NOMO-1 treated with dmso at 0.1 percent for 144 hours (cell line): ENCODE measurements at regions not wholly inside any gene's neighbourhood (a gene's known extent, or its start where the extent isn't known, plus 50 kb on each side); places are given as distances from the start of the nearest gene placed in this dataset.

Experiments used
- DNase-seq: peaks from one replicate; lab custom pipeline; 2025; ENCODE audit not compliant: unreplicated experiment; lab: John Stamatoyannopoulos, UW

- DNase-seq = no peak
Observed at GRCh38 chr5:165673499-165673898, 2168.1 kb downstream of the MAT2B start.

GRCh38 chr5:165695796-165696195 is 2190.4 kb downstream of the MAT2B start:
- DNase-seq = no peak

- DNase-seq = no peak
Observed at GRCh38 chr5:165705960-165706359, 2200.5 kb downstream of the MAT2B start.

GRCh38 chr5:165712011-165712410 is 2206.6 kb downstream of the MAT2B start:
- no peak for DNase-seq

- DNase-seq = no peak
Observed at GRCh38 chr5:165714598-165714997, 2209.2 kb downstream of the MAT2B start.

- no peak for DNase-seq
Observed at GRCh38 chr5:165720901-165721300, 2215.5 kb downstream of the MAT2B start.

GRCh38 chr5:165722401-165722800 is 2217.0 kb downstream of the MAT2B start:
- DNase-seq = no peak

- no peak for DNase-seq
Observed at GRCh38 chr5:165723931-165724330, 2218.5 kb downstream of the MAT2B start.

- no peak for DNase-seq
Observed at GRCh38 chr5:165728425-165728824, 2223.0 kb downstream of the MAT2B start.

- DNase-seq = no peak
Observed at GRCh38 chr5:165735388-165735787, 2230.0 kb downstream of the MAT2B start.

- DNase-seq = no peak
Observed at GRCh38 chr5:165739079-165739741, 2233.8 kb downstream of the MAT2B start.

GRCh38 chr5:165757791-165758190 is 2252.4 kb downstream of the MAT2B start:
- DNase-seq = no peak

GRCh38 chr5:165775111-165775510 is 2269.7 kb downstream of the MAT2B start:
- no peak for DNase-seq

GRCh38 chr5:165779505-165779904 is 2274.1 kb downstream of the MAT2B start:
- no peak for DNase-seq

GRCh38 chr5:165780901-165781300 is 2275.5 kb downstream of the MAT2B start:
- no peak for DNase-seq

GRCh38 chr5:165781738-165782137 is 2276.3 kb downstream of the MAT2B start:
- no peak for DNase-seq

GRCh38 chr5:165783024-165783423 is 2277.6 kb downstream of the MAT2B start:
- DNase-seq = no peak

- no peak for DNase-seq
Observed at GRCh38 chr5:165786073-165786472, 2280.7 kb downstream of the MAT2B start.

- no peak for DNase-seq
Observed at GRCh38 chr5:165795073-165795472, 2289.7 kb downstream of the MAT2B start.

GRCh38 chr5:165805756-165806155 is 2300.3 kb downstream of the MAT2B start:
- DNase-seq = no peak

- DNase-seq = no peak
Observed at GRCh38 chr5:165808335-165808734, 2302.9 kb downstream of the MAT2B start.

GRCh38 chr5:165809914-165810313 is 2304.5 kb downstream of the MAT2B start:
- no peak for DNase-seq

GRCh38 chr5:165829504-165829903 is 2324.1 kb downstream of the MAT2B start:
- no peak for DNase-seq
